ENCODE measurements at regions not wholly inside any gene's neighbourhood (a gene's known extent, or its start where the extent isn't known, plus 50 kb on each side); places are given as distances from the start of the nearest gene placed in this dataset.
A peak's percentile ranks its signal among the peaks of the same experiment; 100 is the strongest.

DNA sequence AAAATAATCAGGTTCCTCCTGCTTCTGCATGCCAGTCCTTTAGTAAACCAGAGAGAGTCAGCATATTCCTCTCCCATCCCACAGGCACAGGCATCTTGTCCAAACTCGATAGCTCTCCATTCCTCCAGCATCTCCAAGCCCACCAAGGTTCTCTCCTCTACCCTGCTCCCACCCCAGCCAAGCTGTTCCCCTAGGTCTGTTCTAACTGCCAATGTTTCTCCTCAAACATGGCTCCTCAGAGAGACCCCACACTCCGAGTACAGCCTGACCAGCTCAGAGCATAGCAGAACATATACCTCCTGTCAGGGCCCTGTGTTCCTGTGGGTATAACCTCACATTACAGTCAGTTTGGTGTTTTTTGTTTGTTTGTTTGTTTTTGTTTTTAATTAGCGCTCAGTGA, 177.8 kb downstream of the VEGFA start:
- Histone ChIP-seq H2AFZ (ENCODE audit: low read depth) (no peak overlapping the region), H3K9me3 (no peaks in the 10 kb centered on the region), H3F3A (replicated peaks; ENCODE audit: insufficient read depth) (no peaks in the 10 kb centered on the region), H3K4me3 (ENCODE audit: low read depth in 2 of 2, low read length in 1 of 2) (no peak overlapping the region), H3K4me2 (no peak overlapping the region), H3K4me1 (ENCODE audit: control insufficient read depth in 1 of 2, insufficient read depth in 2 of 2, low read depth in 1 of 2, low read length in 1 of 2) (peaks cover 0 to 39% of the 10 kb centered on the region in 2 experiments; a peak in 2 of 4 replicates), H3K27ac (ENCODE audit: low read depth in 2 of 2, low read length in 1 of 2) (peak overlapping the region in 1 of 2 experiments; percentile 36; a peak in 1 of 4 replicates), H3K27me3 (ENCODE audit: insufficient read depth) (no peaks in the 10 kb centered on the region), H3K9ac (no peak overlapping the region), H4K20me1 (ENCODE audit: insufficient read depth) (no peaks in the 10 kb centered on the region), H3K79me2 (ENCODE audit: insufficient read depth) (no peaks in the 10 kb centered on the region), H3K9me2 (no peaks in the 10 kb centered on the region), H3K36me3 (replicated peaks in 1 of 2; ENCODE audit: control insufficient read depth in 1 of 2, insufficient read depth in 2 of 2, low read length in 1 of 2) (no peaks in the 10 kb centered on the region)
- ChIA-PET POLR2A (interaction anchor here (2.0 kb wide), 1 partner anchor 178 kb away, joined by 5 read pairs; the partner anchor contains the start of gene VEGFA), CTCF (interaction anchor here (10.3 to 12.0 kb wide), 3 partner anchors 9 to 172 kb away, joined by 121 to 172 read pairs (median 140); no protein-coding TSS in a partner anchor)
- DNase-seq, result no peak
- TF ChIP-seq, protein P1, sequence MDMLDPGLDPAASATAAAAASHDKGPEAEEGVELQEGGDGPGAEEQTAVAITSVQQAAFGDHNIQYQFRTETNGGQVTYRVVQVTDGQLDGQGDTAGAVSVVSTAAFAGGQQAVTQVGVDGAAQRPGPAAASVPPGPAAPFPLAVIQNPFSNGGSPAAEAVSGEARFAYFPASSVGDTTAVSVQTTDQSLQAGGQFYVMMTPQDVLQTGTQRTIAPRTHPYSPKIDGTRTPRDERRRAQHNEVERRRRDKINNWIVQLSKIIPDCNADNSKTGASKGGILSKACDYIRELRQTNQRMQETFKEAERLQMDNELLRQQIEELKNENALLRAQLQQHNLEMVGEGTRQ (IDR thresholded peaks at IDR 0.05; ENCODE audit: borderline replicate concordance, low read depth, low read length), result no peak
- TF ChIP-seq MEF2A (IDR thresholded peaks at IDR 0.05; ENCODE audit: borderline replicate concordance, low read depth) (no peak), TEAD4 (IDR thresholded peaks at IDR 0.05; ENCODE audit: borderline replicate concordance, insufficient read depth) (no peak), FOXM1 (IDR thresholded peaks at IDR 0.05; ENCODE audit: low read depth) (no peak), RAD21 (IDR thresholded peaks at IDR 0.05; ENCODE audit: low read length) (no peak), NRF1 (IDR thresholded peaks at IDR 0.05; ENCODE audit: low read depth, low read length) (no peak), SIN3A (IDR thresholded peaks at IDR 0.05; ENCODE audit: borderline replicate concordance, low read depth, low read length) (no peak), FOXJ3 (CRISPR knock-in tag; IDR thresholded peaks at IDR 0.05) (no peak), RCOR1 (IDR thresholded peaks at IDR 0.05; ENCODE audit: low read length) (no peak), YY1 (IDR thresholded peaks at IDR 0.05; ENCODE audit: low read depth) (no peak)
- TF ChIP-seq, protein P2, sequence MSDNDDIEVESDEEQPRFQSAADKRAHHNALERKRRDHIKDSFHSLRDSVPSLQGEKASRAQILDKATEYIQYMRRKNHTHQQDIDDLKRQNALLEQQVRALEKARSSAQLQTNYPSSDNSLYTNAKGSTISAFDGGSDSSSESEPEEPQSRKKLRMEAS (IDR thresholded peaks at IDR 0.05; ENCODE audit: low read depth), result no peak
- TF ChIP-seq, protein P3, sequence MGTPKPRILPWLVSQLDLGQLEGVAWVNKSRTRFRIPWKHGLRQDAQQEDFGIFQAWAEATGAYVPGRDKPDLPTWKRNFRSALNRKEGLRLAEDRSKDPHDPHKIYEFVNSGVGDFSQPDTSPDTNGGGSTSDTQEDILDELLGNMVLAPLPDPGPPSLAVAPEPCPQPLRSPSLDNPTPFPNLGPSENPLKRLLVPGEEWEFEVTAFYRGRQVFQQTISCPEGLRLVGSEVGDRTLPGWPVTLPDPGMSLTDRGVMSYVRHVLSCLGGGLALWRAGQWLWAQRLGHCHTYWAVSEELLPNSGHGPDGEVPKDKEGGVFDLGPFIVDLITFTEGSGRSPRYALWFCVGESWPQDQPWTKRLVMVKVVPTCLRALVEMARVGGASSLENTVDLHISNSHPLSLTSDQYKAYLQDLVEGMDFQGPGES (IDR thresholded peaks at IDR 0.05; ENCODE audit: low read depth, low read length), result no peak
- 62% methylated on average over 3 of the region's 3 CpGs for WGBS (ENCODE audit: low lambda C conversion rate)

DNA sequence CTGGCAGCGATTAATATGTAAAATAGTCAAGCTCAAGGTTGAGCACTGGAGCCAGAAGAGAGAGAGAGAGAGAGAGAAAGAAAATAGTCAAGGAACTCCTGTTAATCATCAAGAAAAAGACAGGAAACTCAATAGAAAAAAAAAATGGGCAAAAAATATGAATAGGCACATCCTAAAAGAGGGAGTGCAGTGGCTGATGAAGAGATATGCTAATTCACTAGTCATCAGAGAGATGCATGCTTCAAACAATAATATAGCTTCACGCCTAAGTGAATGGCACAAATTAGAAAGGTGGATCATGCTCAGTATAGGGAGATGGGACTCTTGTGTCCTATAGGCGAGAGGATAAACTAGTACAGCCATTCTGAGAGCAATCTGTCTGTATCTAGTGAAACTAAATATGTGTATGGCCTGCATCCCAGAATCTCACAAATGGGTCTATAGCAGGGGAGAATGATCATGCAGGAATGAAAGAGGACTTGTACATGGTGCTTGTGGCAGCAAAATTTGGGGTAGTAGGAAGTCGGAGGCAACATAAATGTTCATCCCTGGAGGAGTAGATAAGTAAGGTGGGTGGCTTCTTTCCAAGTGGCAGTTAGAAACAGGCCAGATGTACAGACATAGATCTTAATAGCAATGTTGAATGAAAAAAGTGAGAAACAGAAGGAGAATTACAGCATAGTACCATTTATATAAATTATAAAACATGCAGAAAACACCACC, 176.8 kb downstream of the VEGFA start:
- TF ChIP-seq NRF1 (IDR thresholded peaks at IDR 0.05; ENCODE audit: low read depth, low read length) (no peak), FOXJ3 (CRISPR knock-in tag; IDR thresholded peaks at IDR 0.05) (no peak), SIN3A (IDR thresholded peaks at IDR 0.05; ENCODE audit: borderline replicate concordance, low read depth, low read length) (no peak)
- TF ChIP-seq, protein P2 (IDR thresholded peaks at IDR 0.05; ENCODE audit: low read depth), result no peak
- TF ChIP-seq, protein P4, sequence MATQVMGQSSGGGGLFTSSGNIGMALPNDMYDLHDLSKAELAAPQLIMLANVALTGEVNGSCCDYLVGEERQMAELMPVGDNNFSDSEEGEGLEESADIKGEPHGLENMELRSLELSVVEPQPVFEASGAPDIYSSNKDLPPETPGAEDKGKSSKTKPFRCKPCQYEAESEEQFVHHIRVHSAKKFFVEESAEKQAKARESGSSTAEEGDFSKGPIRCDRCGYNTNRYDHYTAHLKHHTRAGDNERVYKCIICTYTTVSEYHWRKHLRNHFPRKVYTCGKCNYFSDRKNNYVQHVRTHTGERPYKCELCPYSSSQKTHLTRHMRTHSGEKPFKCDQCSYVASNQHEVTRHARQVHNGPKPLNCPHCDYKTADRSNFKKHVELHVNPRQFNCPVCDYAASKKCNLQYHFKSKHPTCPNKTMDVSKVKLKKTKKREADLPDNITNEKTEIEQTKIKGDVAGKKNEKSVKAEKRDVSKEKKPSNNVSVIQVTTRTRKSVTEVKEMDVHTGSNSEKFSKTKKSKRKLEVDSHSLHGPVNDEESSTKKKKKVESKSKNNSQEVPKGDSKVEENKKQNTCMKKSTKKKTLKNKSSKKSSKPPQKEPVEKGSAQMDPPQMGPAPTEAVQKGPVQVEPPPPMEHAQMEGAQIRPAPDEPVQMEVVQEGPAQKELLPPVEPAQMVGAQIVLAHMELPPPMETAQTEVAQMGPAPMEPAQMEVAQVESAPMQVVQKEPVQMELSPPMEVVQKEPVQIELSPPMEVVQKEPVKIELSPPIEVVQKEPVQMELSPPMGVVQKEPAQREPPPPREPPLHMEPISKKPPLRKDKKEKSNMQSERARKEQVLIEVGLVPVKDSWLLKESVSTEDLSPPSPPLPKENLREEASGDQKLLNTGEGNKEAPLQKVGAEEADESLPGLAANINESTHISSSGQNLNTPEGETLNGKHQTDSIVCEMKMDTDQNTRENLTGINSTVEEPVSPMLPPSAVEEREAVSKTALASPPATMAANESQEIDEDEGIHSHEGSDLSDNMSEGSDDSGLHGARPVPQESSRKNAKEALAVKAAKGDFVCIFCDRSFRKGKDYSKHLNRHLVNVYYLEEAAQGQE (IDR thresholded peaks at IDR 0.05; ENCODE audit: low read depth, low read length), result no peak
- Histone ChIP-seq H4K20me1 (ENCODE audit: insufficient read depth) (no peaks in the 10 kb centered on the region), H3K9ac (no peak overlapping the region), H2AFZ (ENCODE audit: low read depth) (no peak overlapping the region), H3K4me2 (no peak overlapping the region), H3F3A (replicated peaks; ENCODE audit: insufficient read depth) (no peaks in the 10 kb centered on the region), H3K4me1 (ENCODE audit: control insufficient read depth in 1 of 2, insufficient read depth in 2 of 2, low read depth in 1 of 2, low read length in 1 of 2) (peaks cover 0 to 39% of the 10 kb centered on the region in 2 experiments; a peak in 3 of 4 replicates), H3K27ac (ENCODE audit: low read depth in 2 of 2, low read length in 1 of 2) (no peak overlapping the region; a peak in 1 of 4 replicates), H3K36me3 (replicated peaks in 1 of 2; ENCODE audit: control insufficient read depth in 1 of 2, insufficient read depth in 2 of 2, low read length in 1 of 2) (no peaks in the 10 kb centered on the region), H3K4me3 (ENCODE audit: low read depth in 2 of 2, low read length in 1 of 2) (no peak overlapping the region), H3K9me3 (no peaks in the 10 kb centered on the region), H3K9me2 (no peaks in the 10 kb centered on the region), H3K27me3 (ENCODE audit: insufficient read depth) (no peaks in the 10 kb centered on the region), H3K79me2 (ENCODE audit: insufficient read depth) (no peaks in the 10 kb centered on the region)
- WGBS (ENCODE audit: low lambda C conversion rate), result 68% methylated on average over 4 of the region's 4 CpGs
- no peak for DNase-seq
- ChIA-PET CTCF (interaction anchor here (1.2 kb wide), 1 partner anchor 91 kb away, joined by 4 read pairs; no protein-coding TSS in a partner anchor), POLR2A (no interaction called here)

Data from SK-N-SH (cell line).